ENCODE measurements at regions not wholly inside any gene's neighbourhood (a gene's known extent, or its start where the extent isn't known, plus 50 kb on each side); places are given as distances from the start of the nearest gene placed in this dataset.

DNA sequence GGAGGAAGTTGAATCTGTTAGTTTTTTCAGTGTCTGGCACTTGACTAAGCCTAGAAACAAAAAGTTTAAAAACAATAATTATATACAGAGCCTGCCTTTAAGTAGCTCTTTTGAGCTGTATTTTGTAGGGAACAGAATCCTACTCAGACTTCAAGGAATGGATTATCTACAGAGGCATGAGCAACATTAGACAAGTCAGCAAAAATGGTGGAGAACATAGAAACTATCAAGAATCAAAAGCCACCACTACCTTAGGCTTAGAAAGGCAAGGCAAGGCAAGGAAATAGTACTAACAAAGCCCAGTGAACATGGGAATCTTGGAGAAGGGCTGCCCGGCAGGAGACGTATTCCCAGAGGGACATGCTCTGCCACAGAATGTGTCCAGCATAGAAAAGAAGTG is 353.6 kb upstream of the FAT3 start:
- no peak for DNase-seq (ENCODE audit: extremely low spot score)
- CTCF ChIA-PET = interaction anchor here (1.0 to 1.4 kb wide), 2 partner anchors 11 to 20 kb away, joined by 3 read pairs; no protein-coding TSS in a partner anchor
- POLR2A ChIA-PET = no interaction called here
- TF ChIP-seq CTCF (IDR thresholded peaks at IDR 0.05; ENCODE audit: control extremely low read depth, extremely low read depth, low read depth, missing control alignments) = no peak

DNA sequence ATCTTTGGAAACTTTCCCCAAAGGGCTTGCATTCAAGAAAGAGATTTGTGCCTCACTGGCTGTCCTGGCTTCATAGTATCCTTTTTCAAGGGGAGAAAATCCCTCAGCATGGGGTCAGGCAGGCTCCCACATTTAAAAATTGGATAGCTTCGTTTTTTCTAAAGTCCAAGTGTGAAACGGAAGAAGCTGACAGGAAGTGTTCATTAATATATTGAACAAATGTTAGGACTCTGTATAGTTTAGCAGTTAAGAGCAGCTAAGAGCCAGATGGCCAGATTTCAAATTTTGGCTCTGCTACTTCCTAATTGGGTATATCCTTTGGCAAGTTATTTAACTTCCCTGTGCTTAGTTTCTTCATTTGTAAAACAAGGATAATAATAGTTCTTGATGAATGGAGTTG is 354.9 kb upstream of the FAT3 start:
- DNase-seq (ENCODE audit: extremely low spot score) = no peak
- ChIA-PET CTCF (interaction anchor here (1.4 kb wide), 1 partner anchor 19 kb away, joined by 3 read pairs; no protein-coding TSS in a partner anchor), POLR2A (no interaction called here)
- no peak for TF ChIP-seq CTCF (IDR thresholded peaks at IDR 0.05; ENCODE audit: control extremely low read depth, extremely low read depth, low read depth, missing control alignments)

GRCh38 chr11:91866642-91867041 is 358.0 kb upstream of the FAT3 start:
- CTCF ChIA-PET = no interaction called here
- TF ChIP-seq CTCF (IDR thresholded peaks at IDR 0.05; ENCODE audit: control extremely low read depth, extremely low read depth, low read depth, missing control alignments) = no peak
- DNase-seq (ENCODE audit: extremely low spot score) = no peak
- POLR2A ChIA-PET = no interaction called here

GRCh38 chr11:91860661-91861060 is 364.0 kb upstream of the FAT3 start:
- CTCF ChIA-PET = interaction anchor here (1.2 kb wide), 1 partner anchor 35 kb away, joined by 3 read pairs; no protein-coding TSS in a partner anchor
- POLR2A ChIA-PET = no interaction called here
- no peak for TF ChIP-seq CTCF (IDR thresholded peaks at IDR 0.05; ENCODE audit: control extremely low read depth, extremely low read depth, low read depth, missing control alignments)
- no peak for DNase-seq (ENCODE audit: extremely low spot score)

- no peak for TF ChIP-seq CTCF (IDR thresholded peaks at IDR 0.05; ENCODE audit: control extremely low read depth, extremely low read depth, low read depth, missing control alignments)
- DNase-seq (ENCODE audit: extremely low spot score) = no peak
- ChIA-PET CTCF (interaction anchor here (1.2 kb wide), 1 partner anchor 34 kb away, joined by 3 read pairs; no protein-coding TSS in a partner anchor), POLR2A (no interaction called here)
Measured at GRCh38 chr11:91859666-91860065, 365.0 kb upstream of the FAT3 start.

DNA sequence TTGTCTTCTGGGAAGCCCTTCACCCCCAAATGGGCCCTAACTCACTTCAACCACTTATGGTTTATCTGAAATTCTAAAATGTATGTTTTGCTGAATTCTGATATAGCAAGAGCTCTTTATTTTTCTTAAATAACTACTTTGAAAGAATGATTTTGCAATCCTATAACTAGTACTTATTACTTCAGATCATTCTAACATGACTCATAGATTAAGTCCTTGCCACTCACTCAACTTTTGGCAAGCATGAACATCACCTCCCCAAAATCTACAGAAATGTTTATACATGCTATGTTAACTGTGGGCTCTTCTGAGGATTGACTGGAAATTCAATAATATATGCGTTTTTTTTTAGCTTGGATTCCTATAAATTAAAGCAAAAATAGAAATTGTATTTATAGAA is 367.4 kb upstream of the FAT3 start:
- no peak for TF ChIP-seq CTCF (IDR thresholded peaks at IDR 0.05; ENCODE audit: control extremely low read depth, extremely low read depth, low read depth, missing control alignments)
- ChIA-PET POLR2A (no interaction called here), CTCF (interaction anchor here (1.1 to 1.8 kb wide), 2 partner anchors 13 kb away, joined by 3 to 5 read pairs; no protein-coding TSS in a partner anchor)
- no peak for DNase-seq (ENCODE audit: extremely low spot score)

DNA sequence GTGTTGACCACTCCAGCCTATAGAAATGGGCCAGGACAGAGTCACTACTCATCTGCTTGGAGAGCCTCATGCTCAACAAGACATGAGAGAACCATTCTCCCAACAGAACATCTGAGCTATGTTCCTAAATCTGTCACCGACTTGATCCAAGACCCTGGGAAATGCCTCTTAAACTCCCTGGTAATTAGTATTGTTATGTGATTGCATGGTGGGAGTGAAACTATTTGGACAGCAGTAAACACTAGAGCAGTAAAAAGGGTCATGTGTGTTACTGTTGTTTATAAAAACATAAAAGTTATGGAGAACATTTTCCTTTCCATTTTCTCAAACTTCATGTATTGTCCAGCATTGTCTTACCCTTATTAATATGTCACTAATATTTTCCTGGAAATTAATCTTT is 369.8 kb upstream of the FAT3 start:
- POLR2A ChIA-PET = no interaction called here
- CTCF ChIA-PET = no interaction called here

More for the DNA sequence above, 369.8 kb upstream of the FAT3 start:
- no peak for DNase-seq (ENCODE audit: extremely low spot score)
- no peak for TF ChIP-seq CTCF (IDR thresholded peaks at IDR 0.05; ENCODE audit: control extremely low read depth, extremely low read depth, low read depth, missing control alignments)

All from GM10248 (cell line).